ENCODE measurements at regions not wholly inside any gene's neighbourhood (a gene's known extent, or its start where the extent isn't known, plus 50 kb on each side); places are given as distances from the start of the nearest gene placed in this dataset.
"Not testable (repeated sequence)": the region's sequence is repeated elsewhere in the genome, so short reads cannot be mapped to it uniquely, and the experiment has no call there.

- intact Hi-C loops (cut with DNase I) = no loop called here
- Histone ChIP-seq H3K27me3 (ENCODE audit: insufficient read depth in 3 of 3, low read length in 2 of 3) (no peaks in the 10 kb centered on the region), H3K27ac (no peak overlapping the region), H3K9me3 (no peaks in the 10 kb centered on the region), H3K36me3 (ENCODE audit: insufficient read depth in 1 of 2, low read depth in 1 of 2) (no peaks in the 10 kb centered on the region), H3K4me1 (no peaks in the 10 kb centered on the region), H3K4me3 (no peak overlapping the region)
- DNase-seq (no peak), ATAC-seq (no peak)
- WGBS, 3 donors = 71 to 82% (median 76%) methylated on average over 1 of the region's 1 CpG
- TF ChIP-seq CTCF (IDR thresholded peaks at IDR 0.05) = no peak
Observed at GRCh38 chr6:67102743-67103142, 1395.7 kb upstream of the EYS start.

- H3K36me3 ChIP-seq (ENCODE audit: insufficient read depth in 1 of 2, low read depth in 1 of 2); H3K27ac ChIP-seq; intact Hi-C loops (cut with DNase I); DNase-seq; H3K4me1 ChIP-seq; ATAC-seq; H3K9me3 ChIP-seq; H3K4me3 ChIP-seq; H3K27me3 ChIP-seq (ENCODE audit: insufficient read depth in 3 of 3, low read length in 2 of 3): not testable (repeated sequence)
- WGBS, 3 donors = 85 to 90% (median 88%) methylated on average over 9 to 11 of the region's 11 CpGs
Observed at GRCh38 chr6:67095618-67096226, 1388.7 kb upstream of the EYS start.

- Histone ChIP-seq H3K4me3 (no peak overlapping the region), H3K27ac (no peak overlapping the region), H3K36me3 (ENCODE audit: insufficient read depth in 1 of 2, low read depth in 1 of 2) (no peaks in the 10 kb centered on the region), H3K4me1 (no peaks in the 10 kb centered on the region), H3K27me3 (ENCODE audit: insufficient read depth in 3 of 3, low read length in 2 of 3) (no peaks in the 10 kb centered on the region), H3K9me3 (no peaks in the 10 kb centered on the region)
- no peak for ATAC-seq
- WGBS, 3 donors = 57 to 66% (median 66%) methylated on average over 3 of the region's 3 CpGs
- intact Hi-C loops (cut with DNase I) = no loop called here
- TF ChIP-seq CTCF (IDR thresholded peaks at IDR 0.05) = no peak
- DNase-seq = no peak
Observed at GRCh38 chr6:67094431-67094946, 1387.5 kb upstream of the EYS start.

- TF ChIP-seq CTCF (IDR thresholded peaks at IDR 0.05) = no peak
- no peak overlapping the region for H3K4me3 ChIP-seq
- H3K4me1 ChIP-seq = no peaks in the 10 kb centered on the region
- ATAC-seq = no peak
- DNase-seq = no peak
- 69 to 72% (median 70%) methylated on average over 3 of the region's 3 CpGs for WGBS, 3 donors
- no peaks in the 10 kb centered on the region for H3K36me3 ChIP-seq (ENCODE audit: insufficient read depth in 1 of 2, low read depth in 1 of 2)
- H3K27ac ChIP-seq = no peak overlapping the region
- H3K27me3 ChIP-seq (ENCODE audit: insufficient read depth in 3 of 3, low read length in 2 of 3) = no peaks in the 10 kb centered on the region
- intact Hi-C loops (cut with DNase I) = no loop called here
- H3K9me3 ChIP-seq = no peaks in the 10 kb centered on the region
Observed at GRCh38 chr6:67073938-67074337, 1366.9 kb upstream of the EYS start.

GRCh38 chr6:67068781-67069180 lies 1361.8 kb upstream of the EYS start:
- intact Hi-C loops (cut with DNase I) = no loop called here

More at GRCh38 chr6:67068781-67069180, 1361.8 kb upstream of the EYS start:
- Histone ChIP-seq H3K27ac (no peak overlapping the region), H3K9me3 (no peaks in the 10 kb centered on the region), H3K27me3 (ENCODE audit: insufficient read depth in 3 of 3, low read length in 2 of 3) (no peaks in the 10 kb centered on the region), H3K4me1 (no peaks in the 10 kb centered on the region), H3K4me3 (no peak overlapping the region), H3K36me3 (ENCODE audit: insufficient read depth in 1 of 2, low read depth in 1 of 2) (no peaks in the 10 kb centered on the region)
- DNase-seq (no peak), ATAC-seq (no peak)
- no peak for TF ChIP-seq CTCF (IDR thresholded peaks at IDR 0.05)
- 86 to 93% (median 93%) methylated on average over 2 of the region's 2 CpGs for WGBS, 3 donors
